ENCODE measurements at regions not wholly inside any gene's neighbourhood (a gene's known extent, or its start where the extent isn't known, plus 50 kb on each side); places are given as distances from the start of the nearest gene placed in this dataset.

- H3K4me3 ChIP-seq (IDR thresholded peaks at IDR 0.05; ENCODE audit: insufficient read depth, low read depth, low read length) = no peak overlapping the region
- no peak for TF ChIP-seq CTCF (conservative IDR thresholded peaks at IDR 0.05; ENCODE audit: low read depth, low read length)
- H3K27me3 ChIP-seq (ENCODE audit: insufficient read depth, low read depth) = peaks cover 96% of the 10 kb centered on the region
- H3K79me2 ChIP-seq (ENCODE audit: insufficient read depth, low read depth) = no peaks in the 10 kb centered on the region
- H2AFZ ChIP-seq (ENCODE audit: low read depth) = no peak overlapping the region
- H4K20me1 ChIP-seq (ENCODE audit: insufficient read depth) = no peaks in the 10 kb centered on the region
- H3K36me3 ChIP-seq (ENCODE audit: insufficient read depth) = no peaks in the 10 kb centered on the region
- H3K4me1 ChIP-seq (ENCODE audit: low read depth, poor library complexity, severe bottlenecking) = no peaks in the 10 kb centered on the region
- no peak overlapping the region for H3K27ac ChIP-seq
- H3K9ac ChIP-seq = no peak overlapping the region
- H3K4me2 ChIP-seq = no peak overlapping the region
Measured at GRCh38 chr16:85190572-85190971, 78.3 kb upstream of the CIBAR2 start.

GRCh38 chr16:85191341-85191965 is 79.2 kb upstream of the CIBAR2 start:
- H3K79me2 ChIP-seq (ENCODE audit: insufficient read depth, low read depth) = no peaks in the 10 kb centered on the region
- H3K4me1 ChIP-seq (ENCODE audit: low read depth, poor library complexity, severe bottlenecking) = no peaks in the 10 kb centered on the region
- H2AFZ ChIP-seq (ENCODE audit: low read depth) = no peak overlapping the region
- H3K36me3 ChIP-seq (ENCODE audit: insufficient read depth) = no peaks in the 10 kb centered on the region
- no peak overlapping the region for H3K9ac ChIP-seq
- no peak overlapping the region for H3K27ac ChIP-seq
- H3K4me2 ChIP-seq = no peak overlapping the region
- no peak for TF ChIP-seq CTCF (conservative IDR thresholded peaks at IDR 0.05; ENCODE audit: low read depth, low read length)
- no peak overlapping the region for H3K4me3 ChIP-seq (IDR thresholded peaks at IDR 0.05; ENCODE audit: insufficient read depth, low read depth, low read length)
- peaks cover 96% of the 10 kb centered on the region for H3K27me3 ChIP-seq (ENCODE audit: insufficient read depth, low read depth)
- H4K20me1 ChIP-seq (ENCODE audit: insufficient read depth) = no peaks in the 10 kb centered on the region

- Histone ChIP-seq H4K20me1 (ENCODE audit: insufficient read depth) (no peaks in the 10 kb centered on the region), H3K27me3 (ENCODE audit: insufficient read depth, low read depth) (peaks cover 95% of the 10 kb centered on the region), H3K79me2 (ENCODE audit: insufficient read depth, low read depth) (no peaks in the 10 kb centered on the region), H3K27ac (no peak overlapping the region), H3K36me3 (ENCODE audit: insufficient read depth) (no peaks in the 10 kb centered on the region), H3K4me3 (IDR thresholded peaks at IDR 0.05; ENCODE audit: insufficient read depth, low read depth, low read length) (no peak overlapping the region), H2AFZ (ENCODE audit: low read depth) (no peak overlapping the region), H3K4me2 (no peak overlapping the region), H3K4me1 (ENCODE audit: low read depth, poor library complexity, severe bottlenecking) (no peaks in the 10 kb centered on the region), H3K9ac (no peak overlapping the region)
- TF ChIP-seq CTCF (conservative IDR thresholded peaks at IDR 0.05; ENCODE audit: low read depth, low read length) = no peak
Measured at GRCh38 chr16:85192238-85193114, 80.2 kb upstream of the CIBAR2 start.

- no peaks in the 10 kb centered on the region for H3K4me1 ChIP-seq (ENCODE audit: low read depth, poor library complexity, severe bottlenecking)
- H3K9ac ChIP-seq = no peak overlapping the region
- H3K27ac ChIP-seq = no peak overlapping the region
- no peaks in the 10 kb centered on the region for H3K79me2 ChIP-seq (ENCODE audit: insufficient read depth, low read depth)
- H3K27me3 ChIP-seq (ENCODE audit: insufficient read depth, low read depth) = peaks cover 95% of the 10 kb centered on the region
- H3K4me3 ChIP-seq (IDR thresholded peaks at IDR 0.05; ENCODE audit: insufficient read depth, low read depth, low read length) = no peak overlapping the region
- TF ChIP-seq CTCF (conservative IDR thresholded peaks at IDR 0.05; ENCODE audit: low read depth, low read length) = no peak
- H4K20me1 ChIP-seq (ENCODE audit: insufficient read depth) = no peaks in the 10 kb centered on the region
- H3K36me3 ChIP-seq (ENCODE audit: insufficient read depth) = no peaks in the 10 kb centered on the region
- H3K4me2 ChIP-seq = no peak overlapping the region
- H2AFZ ChIP-seq (ENCODE audit: low read depth) = no peak overlapping the region
Measured at GRCh38 chr16:85193115-85193493, 80.8 kb upstream of the CIBAR2 start.

Data from KMS-11 (cell line).